ENCODE measurements at regions not wholly inside any gene's neighbourhood (a gene's known extent, or its start where the extent isn't known, plus 50 kb on each side); places are given as distances from the start of the nearest gene placed in this dataset.

DNA sequence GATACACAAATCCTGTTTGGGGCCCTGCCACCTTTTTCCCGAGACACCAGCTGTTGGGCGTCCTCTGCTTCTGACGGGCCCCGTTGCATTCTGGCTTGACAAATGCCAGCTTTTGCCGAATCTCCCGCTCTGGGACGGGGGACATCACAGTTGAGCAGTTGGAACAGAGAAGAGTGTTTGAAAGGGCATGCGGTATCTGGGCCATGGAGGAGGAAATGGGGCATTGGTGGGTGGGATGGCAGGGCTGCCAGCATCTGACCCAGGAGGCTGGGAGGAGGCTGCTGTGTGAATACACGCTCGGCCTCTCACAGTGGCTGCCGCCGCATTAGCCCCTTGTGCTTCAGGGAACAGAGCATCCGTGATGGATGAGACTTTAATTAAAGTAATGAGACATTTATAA lies 184.3 kb upstream of the TNRC6C start:
- no peak for DNase-seq

DNA sequence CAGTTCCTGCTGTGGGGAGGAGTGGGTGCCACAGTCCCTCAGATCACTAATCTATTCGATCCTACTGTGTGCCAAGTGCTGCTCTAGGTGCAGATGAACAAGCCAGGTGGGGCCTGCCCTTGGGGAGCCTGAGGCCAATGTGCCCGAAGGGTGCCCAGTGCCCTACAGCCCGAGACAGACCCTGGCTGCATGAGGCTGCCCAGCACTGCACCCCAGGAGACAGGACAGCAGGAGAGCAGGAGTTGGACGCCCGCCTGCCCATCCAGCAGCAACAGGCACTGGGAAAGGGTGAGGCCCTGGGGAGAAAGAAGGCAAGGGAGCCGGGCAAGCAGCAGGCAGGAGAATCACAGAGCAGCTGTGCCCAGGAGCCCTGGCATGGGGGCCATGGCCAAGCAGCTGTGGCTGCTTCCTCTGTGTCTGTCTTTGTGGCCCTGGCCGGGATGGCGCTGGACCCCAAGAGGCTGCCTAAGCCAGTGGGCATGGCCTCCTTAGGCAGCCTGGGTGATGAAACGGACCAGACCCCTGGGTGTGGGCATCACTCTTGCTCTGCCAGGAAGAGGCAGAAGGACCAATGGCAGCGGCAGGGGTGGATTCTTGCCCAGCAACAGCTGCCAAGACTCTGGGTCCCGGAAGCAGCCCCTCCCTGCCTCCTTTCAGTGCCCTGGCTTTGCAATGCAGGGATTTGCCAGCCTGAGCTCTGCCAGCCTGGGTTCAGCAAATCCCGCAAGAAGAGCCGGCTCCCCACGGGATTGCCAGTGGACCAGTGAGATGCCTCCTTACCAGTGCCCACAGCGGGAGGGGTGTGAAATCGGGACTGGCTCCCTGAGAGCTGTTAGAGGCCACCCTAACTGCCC lies 179.6 kb upstream of the TNRC6C start:
- DNase-seq: no peak
- in situ Hi-C loops (cut with HindIII; ENCODE audit: low pct_ligation_motif_present, low pct_unique_long_range_greater_than_20kb, low sequenced_read_pairs): no loop called here

More for the DNA sequence above, 184.3 kb upstream of the TNRC6C start:
- in situ Hi-C loops (cut with HindIII; ENCODE audit: low pct_ligation_motif_present, low pct_unique_long_range_greater_than_20kb, low sequenced_read_pairs): no loop called here

DNA sequence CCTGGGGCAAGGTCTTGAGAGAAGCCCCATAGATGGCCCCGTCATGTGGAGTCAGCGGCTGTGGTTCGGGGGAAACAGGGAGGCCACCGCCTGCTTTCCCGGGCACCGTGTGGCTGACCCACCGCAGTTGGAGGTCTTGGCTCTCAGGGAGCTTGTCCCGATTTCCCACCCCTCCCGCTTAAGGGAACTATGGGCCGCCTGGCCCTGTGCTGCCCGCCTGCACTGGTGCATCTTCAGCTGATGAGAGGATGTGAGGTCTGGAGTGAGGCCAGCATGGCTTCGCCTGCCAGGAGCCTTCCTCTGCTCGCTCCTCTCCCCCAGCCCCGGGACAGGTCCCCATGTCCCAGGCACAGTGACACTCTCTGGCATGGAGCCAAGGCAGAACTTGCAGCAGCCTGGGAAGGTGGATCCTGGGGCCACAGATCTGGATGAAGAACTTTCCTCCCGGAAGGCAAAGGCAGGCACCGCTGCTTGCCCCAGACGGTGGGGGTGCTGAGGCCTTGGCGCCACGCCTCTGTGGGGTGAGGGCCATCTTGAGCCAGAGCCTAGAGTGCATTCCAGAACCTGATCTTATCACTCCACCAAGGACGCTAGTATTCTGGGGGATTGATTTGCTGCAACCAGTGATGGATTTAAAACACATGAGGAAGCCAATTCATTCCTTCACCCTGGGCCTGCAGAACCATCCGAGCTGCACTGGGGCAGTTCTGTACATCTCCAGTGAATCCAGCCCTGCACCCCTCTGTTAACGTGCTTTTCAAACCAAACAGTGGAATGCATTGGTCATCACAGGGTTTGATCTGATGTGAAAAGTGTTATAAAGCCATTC lies 178.6 kb upstream of the TNRC6C start:
- in situ Hi-C loops (cut with HindIII; ENCODE audit: low pct_ligation_motif_present, low pct_unique_long_range_greater_than_20kb, low sequenced_read_pairs): no loop called here
- DNase-seq: no peak

DNA sequence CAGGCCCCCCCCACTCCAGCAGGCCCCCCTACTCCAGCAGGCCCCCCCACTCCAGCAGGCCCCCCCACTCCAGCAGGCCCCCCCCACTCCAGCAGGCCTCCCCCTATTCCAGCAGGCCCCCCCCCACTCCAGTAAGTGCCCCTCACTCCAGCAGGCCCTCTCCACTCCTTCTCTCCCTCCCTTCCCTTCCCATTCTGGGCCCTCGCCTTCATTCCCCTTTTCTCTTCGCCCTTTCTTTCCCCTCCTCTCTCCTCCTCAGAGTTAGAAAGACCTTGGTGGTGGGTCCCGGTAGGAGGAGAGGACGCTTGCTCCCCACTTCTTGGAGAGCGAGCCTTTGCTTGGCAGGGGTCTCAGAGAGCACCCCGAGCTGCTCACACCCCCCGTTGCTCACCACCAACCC lies 177.0 kb upstream of the TNRC6C start:
- in situ Hi-C loops (cut with HindIII; ENCODE audit: low pct_ligation_motif_present, low pct_unique_long_range_greater_than_20kb, low sequenced_read_pairs): no loop called here
- no peak for DNase-seq

DNA sequence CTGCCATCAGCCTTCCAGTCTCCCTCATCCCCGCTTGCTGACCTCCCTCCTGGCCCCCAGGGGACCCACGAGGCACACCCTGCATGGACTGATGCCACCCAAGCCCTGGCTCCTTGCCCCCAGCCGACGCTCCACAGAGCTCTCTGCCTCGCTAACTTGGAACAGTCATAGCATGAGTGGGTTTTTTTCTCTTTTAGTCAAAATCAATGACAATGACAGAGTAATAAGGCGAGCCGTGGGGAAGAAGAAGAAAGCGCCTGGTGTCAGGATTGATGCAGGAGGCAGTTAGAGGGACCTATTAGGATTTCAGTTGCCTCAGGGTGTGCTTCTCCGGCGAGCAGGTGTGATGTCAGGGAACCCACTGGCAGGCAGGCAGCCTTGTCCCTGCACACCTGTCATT lies 176.3 kb upstream of the TNRC6C start:
- no peak for DNase-seq

DNA sequence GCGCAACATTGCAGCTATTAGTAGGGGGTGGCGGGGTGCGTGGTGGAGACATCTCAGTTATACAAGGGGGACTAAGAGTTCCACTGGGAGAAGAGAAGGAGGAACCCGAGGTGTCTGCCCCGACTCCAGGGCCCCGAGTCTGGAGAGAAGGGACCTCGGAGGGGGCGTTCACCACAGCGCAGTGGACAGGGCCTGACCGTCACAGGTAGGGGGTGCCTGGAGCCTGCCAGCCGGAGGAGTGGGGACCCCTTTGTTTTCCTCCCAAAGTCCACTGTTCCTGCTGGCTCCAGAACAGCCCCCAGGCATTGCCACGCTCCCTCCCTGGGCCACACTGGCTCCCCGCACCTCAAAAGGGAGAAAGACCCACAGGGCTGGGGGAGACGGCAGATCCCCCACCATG lies 175.9 kb upstream of the TNRC6C start:
- DNase-seq: no peak
- in situ Hi-C loops (cut with HindIII; ENCODE audit: low pct_ligation_motif_present, low pct_unique_long_range_greater_than_20kb, low sequenced_read_pairs): no loop called here

More for the DNA sequence above, 176.3 kb upstream of the TNRC6C start:
- in situ Hi-C loops (cut with HindIII; ENCODE audit: low pct_ligation_motif_present, low pct_unique_long_range_greater_than_20kb, low sequenced_read_pairs): no loop called here

DNA sequence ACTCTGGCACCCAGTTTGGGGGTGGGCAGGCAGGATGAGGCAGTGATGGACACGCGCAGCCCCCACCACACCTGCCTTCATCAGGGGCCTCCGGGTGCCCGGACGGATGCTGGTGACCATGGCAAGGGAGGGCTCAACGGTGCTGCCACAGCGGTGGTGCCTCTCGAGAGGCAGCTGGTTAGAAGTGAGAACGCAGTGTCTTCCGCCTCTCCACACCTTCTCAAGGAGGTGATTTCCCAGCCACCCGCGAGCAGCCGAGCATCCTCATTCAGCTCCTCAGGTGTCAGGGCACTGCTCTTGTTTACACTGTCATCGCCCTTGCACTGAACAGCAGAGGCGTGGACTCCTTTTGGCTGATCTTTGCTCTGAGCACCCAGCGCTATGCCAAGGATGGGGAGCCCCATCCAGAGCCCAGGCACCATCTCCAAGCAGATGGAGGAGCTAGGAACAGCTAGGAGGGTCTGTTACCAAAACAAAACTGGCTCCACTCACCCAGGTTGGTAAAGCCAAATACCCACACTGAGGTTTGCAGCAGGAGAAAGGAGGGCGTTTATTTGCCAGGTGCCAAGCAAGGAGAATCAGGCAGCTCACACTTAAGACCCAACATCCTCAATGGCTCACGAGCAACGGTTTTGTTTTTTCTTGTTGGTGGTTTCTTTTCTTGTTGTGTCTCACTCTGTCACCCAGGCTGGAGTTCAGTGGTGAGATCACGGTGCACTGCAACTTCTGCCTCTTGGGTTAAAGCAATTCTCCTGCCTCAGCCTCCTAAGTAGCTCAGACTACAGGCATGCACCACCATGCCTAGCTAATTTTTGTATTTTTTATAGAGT lies 174.3 kb upstream of the TNRC6C start:
- DNase-seq: no peak
- in situ Hi-C loops (cut with HindIII; ENCODE audit: low pct_ligation_motif_present, low pct_unique_long_range_greater_than_20kb, low sequenced_read_pairs): no loop called here

DNA sequence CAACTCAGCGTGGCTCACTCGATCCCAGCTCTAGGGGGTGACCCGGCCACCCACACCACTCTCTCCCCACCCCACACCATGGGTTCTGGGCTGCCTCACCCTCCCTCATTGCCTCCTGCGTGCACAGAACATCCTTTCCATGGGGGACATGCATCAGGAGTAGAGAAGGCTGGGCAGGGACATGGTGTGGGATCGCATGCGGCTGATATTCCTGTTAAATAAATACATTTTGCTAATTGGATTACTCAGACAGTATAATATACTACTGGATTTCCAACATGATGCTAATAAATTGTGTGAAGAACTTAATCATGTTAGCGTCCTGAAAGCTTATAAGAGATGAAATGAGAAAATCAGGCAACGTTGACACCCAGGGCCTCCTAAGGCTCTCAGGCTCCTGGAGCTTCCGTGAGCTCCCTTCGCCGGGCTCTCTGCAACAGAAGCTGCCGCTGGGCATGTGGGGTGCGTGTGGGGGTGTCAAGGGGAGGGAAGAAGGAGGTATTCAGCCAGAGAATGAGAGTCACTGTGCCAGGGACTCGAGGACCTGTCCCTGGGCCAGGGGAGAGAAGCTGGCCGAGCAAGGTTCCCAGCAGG lies 173.1 kb upstream of the TNRC6C start:
- in situ Hi-C loops (cut with HindIII; ENCODE audit: low pct_ligation_motif_present, low pct_unique_long_range_greater_than_20kb, low sequenced_read_pairs): no loop called here
- no peak for DNase-seq

DNA sequence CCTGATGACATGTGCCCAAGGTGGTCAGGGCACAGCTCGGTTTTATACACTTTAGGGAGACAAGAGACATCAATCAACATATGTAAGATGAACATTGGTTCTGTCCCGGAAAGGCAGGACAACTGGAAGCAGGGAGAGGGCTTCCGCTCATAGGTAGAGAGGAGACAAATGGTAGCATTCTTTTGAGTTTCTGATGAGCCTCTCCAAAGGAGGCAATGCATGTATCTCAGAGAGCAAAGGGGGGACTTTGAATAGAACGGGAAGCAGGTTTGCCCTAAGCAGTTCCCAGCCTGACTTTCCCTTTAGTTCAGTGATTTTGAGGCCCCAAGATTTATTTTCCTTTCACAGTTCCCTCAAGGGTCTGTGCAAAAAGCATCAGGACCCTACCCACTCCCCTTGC lies 172.4 kb upstream of the TNRC6C start:
- no peak for DNase-seq
- in situ Hi-C loops (cut with HindIII; ENCODE audit: low pct_ligation_motif_present, low pct_unique_long_range_greater_than_20kb, low sequenced_read_pairs): no loop called here

DNA sequence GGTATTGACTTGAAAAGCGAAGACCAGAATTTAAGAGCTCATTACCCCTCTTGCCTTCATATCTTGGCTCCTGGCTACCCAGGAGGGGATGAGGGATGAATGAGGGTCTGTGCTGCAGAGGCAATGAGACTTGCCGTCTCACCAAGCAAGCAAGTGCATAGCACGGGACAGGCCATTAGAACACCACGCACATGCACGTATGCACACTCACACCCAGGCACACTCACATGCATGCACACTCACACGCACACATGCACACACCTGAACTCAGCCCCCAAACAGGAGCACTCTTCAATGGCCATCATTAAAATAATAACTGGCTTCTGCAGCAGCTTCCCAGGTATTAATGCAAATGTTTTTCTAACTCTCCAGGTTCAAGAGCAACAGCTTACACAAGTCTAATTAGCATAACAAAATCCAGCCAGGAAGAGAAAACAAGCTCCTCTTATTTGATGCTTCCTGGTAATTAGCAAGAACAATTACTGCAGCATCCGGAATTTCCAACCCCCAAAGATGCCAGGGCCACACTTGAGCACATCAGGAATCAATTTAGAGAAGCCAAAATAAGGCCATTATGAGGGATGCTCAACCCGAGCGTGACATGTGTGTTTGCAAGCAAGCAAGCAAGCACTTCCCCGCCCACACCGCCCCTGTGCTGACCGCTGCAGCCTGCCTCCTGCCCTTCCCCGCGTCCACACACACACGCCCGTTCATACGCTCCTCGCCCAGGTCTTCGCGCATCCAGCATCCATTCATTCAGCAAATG lies 171.6 kb upstream of the TNRC6C start:
- in situ Hi-C loops (cut with HindIII; ENCODE audit: low pct_ligation_motif_present, low pct_unique_long_range_greater_than_20kb, low sequenced_read_pairs): no loop called here
- no peak for DNase-seq

DNA sequence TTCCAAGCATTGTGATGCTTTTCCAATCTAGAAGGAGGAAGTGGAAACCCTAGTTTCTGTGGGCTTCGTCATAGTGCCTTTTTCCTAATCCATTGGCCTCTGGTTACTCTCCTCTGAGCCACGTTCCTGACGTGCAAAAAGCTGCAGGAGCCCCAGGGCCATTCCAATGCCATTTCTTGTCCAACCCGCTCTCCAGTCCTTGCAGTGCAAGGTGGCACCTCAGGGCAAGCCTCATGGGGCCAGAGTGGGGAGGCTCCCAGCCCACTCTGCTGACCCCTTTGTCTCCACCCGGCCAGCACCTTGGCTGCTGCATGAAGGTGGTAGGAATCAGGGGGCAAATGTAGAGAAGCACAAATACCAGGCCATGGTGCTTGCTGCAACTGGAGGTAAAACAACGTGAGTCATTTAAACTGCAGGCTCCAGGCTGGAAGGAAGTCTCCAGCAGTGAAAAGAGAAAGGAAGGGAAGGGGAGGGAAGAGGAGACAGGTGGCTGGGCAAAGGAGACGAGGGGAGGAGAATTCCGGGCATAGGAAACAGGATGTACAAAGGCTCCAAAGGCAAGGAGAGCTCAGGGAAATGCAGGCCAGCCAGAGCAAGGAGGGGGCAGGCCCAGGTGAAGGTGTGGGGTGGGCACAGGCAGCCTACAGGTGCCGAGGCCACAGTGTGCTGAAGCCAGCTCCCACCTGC lies 168.2 kb upstream of the TNRC6C start:
- DNase-seq: no peak

DNA sequence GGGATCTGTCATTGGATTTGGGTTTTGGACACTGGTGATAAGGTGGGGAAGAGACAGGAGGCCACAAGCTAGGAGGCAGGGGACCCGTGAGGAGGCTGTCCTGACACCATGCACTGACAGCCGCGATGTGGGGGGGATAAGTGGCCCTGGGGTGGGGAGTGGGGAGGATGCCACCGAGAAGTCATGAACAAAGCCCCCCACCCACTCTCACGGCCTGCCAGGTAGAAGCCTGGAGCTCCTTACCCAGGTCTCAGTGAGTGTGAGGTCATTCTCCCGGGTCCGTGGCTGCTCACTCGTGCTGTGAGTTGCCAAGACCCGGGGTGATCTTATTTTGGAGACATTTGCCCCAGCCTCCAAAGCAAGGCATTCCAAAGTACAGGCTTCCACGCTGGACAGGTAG lies 165.9 kb upstream of the TNRC6C start:
- DNase-seq: no peak
- in situ Hi-C loops (cut with HindIII; ENCODE audit: low pct_ligation_motif_present, low pct_unique_long_range_greater_than_20kb, low sequenced_read_pairs): no loop called here

More for the DNA sequence above, 168.2 kb upstream of the TNRC6C start:
- in situ Hi-C loops (cut with HindIII; ENCODE audit: low pct_ligation_motif_present, low pct_unique_long_range_greater_than_20kb, low sequenced_read_pairs): no loop called here

DNA sequence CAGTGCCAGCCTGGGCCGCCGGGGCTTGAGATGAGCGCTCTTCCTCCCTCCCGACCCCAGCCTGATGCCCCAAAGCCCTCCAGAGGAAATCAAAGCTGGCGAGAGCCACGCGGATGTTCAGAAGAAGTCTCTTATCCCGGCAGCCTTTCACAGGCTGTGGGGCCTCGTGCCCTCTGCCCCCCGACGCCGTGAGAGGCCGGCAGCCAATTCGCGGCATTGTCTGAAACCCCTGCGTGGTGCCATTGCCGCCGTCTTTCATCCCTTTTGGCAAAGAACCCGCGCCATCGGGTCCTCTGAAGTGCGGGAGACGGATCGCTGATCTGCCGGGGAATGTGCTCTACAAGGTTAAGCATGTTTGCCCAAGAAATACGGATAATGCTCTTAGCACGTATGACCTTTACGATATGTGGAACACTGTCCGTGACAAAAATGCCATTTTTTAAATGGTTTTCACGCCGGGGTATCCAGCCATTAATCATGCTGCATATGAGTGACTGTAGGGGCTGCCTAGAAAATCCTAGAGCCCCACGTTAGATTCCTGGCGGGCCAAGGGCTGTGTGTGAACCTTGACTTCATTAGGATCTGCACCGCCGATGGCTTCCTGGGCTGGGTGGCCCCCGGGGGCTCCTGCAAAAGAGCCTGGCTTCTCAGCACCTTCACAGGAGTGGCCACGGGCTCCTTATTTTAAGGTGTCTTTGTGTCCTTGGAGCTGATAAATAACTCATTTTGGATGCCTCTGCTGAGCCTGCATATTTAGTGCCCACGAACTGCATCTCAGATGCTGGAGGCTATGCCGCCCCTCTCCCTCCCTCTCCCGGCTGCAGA lies 165.1 kb upstream of the TNRC6C start:
- in situ Hi-C loops (cut with HindIII; ENCODE audit: low pct_ligation_motif_present, low pct_unique_long_range_greater_than_20kb, low sequenced_read_pairs): no loop called here

DNA sequence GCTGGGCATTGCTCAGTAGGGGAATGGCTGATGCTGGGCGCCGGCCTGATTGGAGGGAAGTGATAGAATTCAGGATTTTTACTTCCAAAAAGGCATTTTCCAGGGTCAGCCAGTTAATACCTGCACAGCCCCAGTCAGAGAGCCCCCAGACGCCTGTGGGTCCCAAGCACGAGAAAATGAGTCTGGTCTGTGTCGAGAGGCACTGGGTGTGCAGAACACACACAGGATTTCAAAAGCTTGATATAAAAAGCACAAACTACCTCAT lies 164.6 kb upstream of the TNRC6C start:
- in situ Hi-C loops (cut with HindIII; ENCODE audit: low pct_ligation_motif_present, low pct_unique_long_range_greater_than_20kb, low sequenced_read_pairs): no loop called here
- no peak for DNase-seq

More for the DNA sequence above, 165.1 kb upstream of the TNRC6C start:
- no peak for DNase-seq

DNA sequence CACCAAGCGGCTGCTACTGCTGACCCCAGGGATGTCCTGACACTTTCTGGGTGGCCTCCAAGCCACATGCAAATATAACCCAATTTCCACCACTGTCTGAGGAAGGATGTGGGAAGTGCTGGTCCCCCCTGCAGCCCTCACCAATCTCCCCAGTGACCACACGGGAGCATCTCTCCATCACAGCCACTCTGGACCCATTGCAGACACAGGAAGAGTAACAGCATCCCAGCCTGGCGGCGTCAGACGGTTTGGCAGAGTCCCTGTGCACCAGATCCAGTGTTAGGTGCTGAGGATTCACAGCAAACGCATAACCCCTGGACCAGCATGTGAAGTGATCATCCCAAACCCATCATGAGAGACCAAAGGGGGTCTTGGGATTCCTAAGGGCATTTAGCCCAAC lies 163.7 kb upstream of the TNRC6C start:
- no peak for DNase-seq
- in situ Hi-C loops (cut with HindIII; ENCODE audit: low pct_ligation_motif_present, low pct_unique_long_range_greater_than_20kb, low sequenced_read_pairs): no loop called here

DNA sequence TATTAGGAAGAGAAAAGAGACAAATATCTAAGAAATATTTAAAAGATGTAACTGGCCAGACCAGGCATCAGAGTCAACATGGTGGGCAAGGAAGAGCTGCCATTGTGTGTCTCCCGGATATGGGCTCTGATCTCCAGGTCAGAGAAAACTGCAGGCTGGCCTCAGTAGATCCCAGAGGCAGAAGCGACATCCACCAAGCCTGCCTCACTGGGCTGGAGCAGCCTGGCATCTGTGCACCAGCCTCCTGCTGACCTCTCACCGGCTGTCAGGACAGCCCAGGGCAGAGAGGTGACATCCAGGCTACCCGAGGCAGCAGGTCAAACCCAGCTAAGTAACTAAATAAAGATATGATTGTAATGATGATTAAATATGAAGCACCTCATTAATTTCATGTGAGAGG lies 162.8 kb upstream of the TNRC6C start:
- in situ Hi-C loops (cut with HindIII; ENCODE audit: low pct_ligation_motif_present, low pct_unique_long_range_greater_than_20kb, low sequenced_read_pairs): no loop called here
- no peak for DNase-seq

Data from ACHN (cell line).